Trophoblast cell (in vitro differentiated cells and primary cell): ENCODE measurements at regions not wholly inside any gene's neighbourhood (a gene's known extent, or its start where the extent isn't known, plus 50 kb on each side); places are given as distances from the start of the nearest gene placed in this dataset.

Experiments
- DNase-seq, 2 donors: peaks; one replicate each; pipeline ENCODE4 v3.0.0-alpha.2; 2016
- H2AFZ ChIP-seq: 2 replicates; pipeline ENCODE4 v1.6.1; 2013; ENCODE audit warnings: low read length, moderate library complexity, mild to moderate bottlenecking; ENCODE audit not compliant: insufficient read depth, poor library complexity
- H2AK5ac ChIP-seq: 2 replicates; pipeline ENCODE4 v1.6.1; 2013; ENCODE audit warnings: mild to moderate bottlenecking, low read length
- H2BK120ac ChIP-seq: 2 replicates; pipeline ENCODE4 v1.6.1; 2013; ENCODE audit warnings: low read length, mild to moderate bottlenecking, moderate library complexity; ENCODE audit not compliant: insufficient read depth, poor library complexity
- H2BK12ac ChIP-seq: 2 replicates; pipeline ENCODE4 v1.6.1; 2013; ENCODE audit warnings: mild to moderate bottlenecking, low read length, moderate library complexity
- H2BK5ac ChIP-seq: 2 replicates; pipeline ENCODE4 v1.6.1; 2013; ENCODE audit warnings: low read length, low read depth, moderate library complexity, mild to moderate bottlenecking; ENCODE audit not compliant: poor library complexity
- H3K14ac ChIP-seq: 2 replicates; pipeline ENCODE4 v1.6.1; 2013; ENCODE audit warnings: mild to moderate bottlenecking, low read length
- H3K18ac ChIP-seq: 2 replicates; pipeline ENCODE4 v1.6.1; 2013; ENCODE audit warnings: mild to moderate bottlenecking, low read length
- H3K23ac ChIP-seq: 2 replicates; pipeline ENCODE4 v1.6.1; 2013; ENCODE audit warnings: low read length
- H3K27ac ChIP-seq: 2 replicates; pipeline ENCODE4 v1.5.1; 2013; ENCODE audit warnings: low read depth, mild to moderate bottlenecking, inconsistent platforms, low read length, moderate library complexity
- H3K27me3 ChIP-seq: 2 replicates; pipeline ENCODE4 v1.6.1; 2013; ENCODE audit warnings: inconsistent platforms, mild to moderate bottlenecking, low read length, moderate library complexity; ENCODE audit not compliant: insufficient read depth
- H3K36me3 ChIP-seq, 2 experiments: 1 replicate in 1 of 2; 2 replicates in 1 of 2; pipeline ENCODE4 v1.6.1; 2013; ENCODE audit warnings: low read length in 2 of 2, mild to moderate bottlenecking in 2 of 2, moderate library complexity in 1 of 2; ENCODE audit not compliant: insufficient read depth in 2 of 2, control insufficient read depth in 1 of 2
- H3K4ac ChIP-seq: 2 replicates; pipeline ENCODE4 v1.6.1; 2013; ENCODE audit warnings: low read depth, mild to moderate bottlenecking, low read length, moderate library complexity
- H3K4me1 ChIP-seq, 2 experiments: 1 replicate in 1 of 2; 2 replicates in 1 of 2; pipeline ENCODE4 v1.6.1; 2013; ENCODE audit warnings: low read length in 2 of 2, mild to moderate bottlenecking in 2 of 2, moderate library complexity in 1 of 2; ENCODE audit not compliant: insufficient read depth in 2 of 2, control insufficient read depth in 1 of 2
- H3K4me2 ChIP-seq: 2 replicates; pipeline ENCODE4 v1.6.1; 2013; ENCODE audit warnings: inconsistent platforms, mild to moderate bottlenecking, low read length, moderate library complexity
- H3K4me3 ChIP-seq: 2 replicates; pipeline ENCODE4 v1.5.1; 2013; ENCODE audit warnings: mild to moderate bottlenecking, low read depth, low read length, inconsistent platforms
- H3K79me1 ChIP-seq: one replicate; pipeline ENCODE4 v1.6.1; 2013; ENCODE audit warnings: low read length
- H3K79me2 ChIP-seq: 2 replicates; pipeline ENCODE4 v1.6.1; 2013; ENCODE audit warnings: low read length, mild to moderate bottlenecking; ENCODE audit not compliant: control insufficient read depth, insufficient read depth, poor library complexity
- H3K9ac ChIP-seq: 2 replicates; pipeline ENCODE4 v1.6.1; 2013; ENCODE audit warnings: mild to moderate bottlenecking, low read length
- H3K9me3 ChIP-seq: 2 replicates; pipeline ENCODE4 v1.6.1; 2013; ENCODE audit warnings: low read depth, mild to moderate bottlenecking, control low read depth, inconsistent platforms, low read length; ENCODE audit not compliant: insufficient read depth
- H4K12ac ChIP-seq: 2 replicates; pipeline ENCODE4 v1.6.1; 2013; ENCODE audit warnings: low read depth, mild to moderate bottlenecking, low read length, moderate library complexity
- H4K8ac ChIP-seq: 2 replicates; pipeline ENCODE4 v1.6.1; 2013; ENCODE audit warnings: low read depth, mild to moderate bottlenecking, low read length, moderate library complexity
- H4K91ac ChIP-seq: one replicate; pipeline ENCODE4 v1.6.1; 2013; ENCODE audit warnings: low read depth, mild to moderate bottlenecking, low read length, moderate library complexity
- WGBS: extraction: QIAGEN DNeasy Blood & Tissue Kit; methylation state at CpG from one replicate; pipeline ENCODE4 v1.1.7; 2013; ENCODE audit warnings: missing lambda C conversion rate; ENCODE audit not compliant: insufficient read length, insufficient coverage; ENCODE audit errors: extremely low coverage; 5-methylcytosine and 5-hydroxymethylcytosine counted together

DNA sequence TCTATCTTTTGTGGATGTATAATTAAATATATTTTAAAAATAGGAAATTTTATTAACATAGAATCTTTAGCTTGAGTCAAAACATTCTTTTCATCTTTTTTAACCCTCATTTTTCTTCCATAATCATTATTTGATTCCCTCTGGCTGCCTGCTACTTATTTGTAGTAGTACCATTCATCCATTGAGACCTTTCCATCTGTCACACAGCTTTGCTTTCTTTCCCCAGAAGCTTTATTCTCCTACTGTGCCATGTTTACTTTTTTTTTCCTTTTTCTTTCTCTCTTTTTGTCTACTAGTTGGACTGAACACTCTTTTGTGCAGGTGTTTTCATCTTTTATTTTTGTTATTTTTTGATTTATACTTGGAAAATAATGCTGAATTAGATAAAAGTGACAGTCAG is 522.6 kb upstream of the MMS22L start:
- H3K9ac ChIP-seq, result no peak overlapping the region
- no peak overlapping the region for H2AFZ ChIP-seq
- H3K4ac ChIP-seq, result no peak overlapping the region
- no peaks in the 10 kb centered on the region for H3K36me3 ChIP-seq
- H3K9me3 ChIP-seq, result no peaks in the 10 kb centered on the region
- H3K79me1 ChIP-seq, result no peaks in the 10 kb centered on the region
- H3K4me2 ChIP-seq, result no peak overlapping the region
- H3K23ac ChIP-seq, result no peak overlapping the region
- H2AK5ac ChIP-seq, result no peak overlapping the region
- DNase-seq, result no peak
- no peak overlapping the region for H2BK120ac ChIP-seq
- H3K27ac ChIP-seq, result no peak overlapping the region
- no peak overlapping the region for H3K18ac ChIP-seq
- H2BK12ac ChIP-seq, result no peak overlapping the region
- H3K27me3 ChIP-seq, result no peaks in the 10 kb centered on the region
- no peaks in the 10 kb centered on the region for H3K79me2 ChIP-seq
- no peaks in the 10 kb centered on the region for H3K4me1 ChIP-seq
- H4K91ac ChIP-seq, result no peak overlapping the region
- H3K14ac ChIP-seq, result no peak overlapping the region
- H4K12ac ChIP-seq, result no peak overlapping the region
- H4K8ac ChIP-seq, result no peak overlapping the region
- no peak overlapping the region for H2BK5ac ChIP-seq
- no peak overlapping the region for H3K4me3 ChIP-seq

DNA sequence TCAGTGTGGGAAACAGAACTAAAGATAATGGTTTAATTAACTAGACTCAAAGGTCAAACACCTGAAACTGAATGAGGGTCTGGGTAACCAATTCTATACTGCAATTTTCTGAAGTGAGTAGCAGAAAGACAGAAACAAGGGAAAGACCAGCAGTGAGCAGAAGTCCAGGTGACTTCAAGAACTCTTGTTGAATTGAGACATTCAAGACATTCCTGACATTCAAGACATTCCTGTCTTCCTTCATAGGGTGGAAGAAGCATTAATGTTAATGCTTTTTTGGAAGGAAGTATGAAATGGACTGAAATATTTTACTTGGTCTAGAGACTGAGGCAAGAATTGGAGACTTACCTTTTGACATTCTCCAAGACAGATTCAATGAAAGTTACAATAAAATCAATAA is 529.9 kb upstream of the MMS22L start:
- H3K79me2 ChIP-seq, result peaks cover 3% of the 10 kb centered on the region
- H2BK120ac ChIP-seq, result no peak overlapping the region
- no peak overlapping the region for H3K23ac ChIP-seq
- H3K4me2 ChIP-seq, result no peak overlapping the region
- no peaks in the 10 kb centered on the region for H3K36me3 ChIP-seq
- H3K4me1 ChIP-seq, result peaks cover 5 to 6% of the 10 kb centered on the region in 2 experiments
- no peak overlapping the region for H3K4me3 ChIP-seq
- no peak overlapping the region for H2BK12ac ChIP-seq
- no peak overlapping the region for H2BK5ac ChIP-seq
- H3K27me3 ChIP-seq, result no peaks in the 10 kb centered on the region
- H4K12ac ChIP-seq, result no peak overlapping the region
- no peak overlapping the region for H4K91ac ChIP-seq
- peaks cover 1% of the 10 kb centered on the region for H3K79me1 ChIP-seq
- no peak overlapping the region for H3K18ac ChIP-seq
- DNase-seq, result peak in 1 of 2 donors; percentile 7
- H3K4ac ChIP-seq, result no peak overlapping the region
- H2AK5ac ChIP-seq, result no peak overlapping the region
- H3K27ac ChIP-seq, result no peak overlapping the region
- no peaks in the 10 kb centered on the region for H3K9me3 ChIP-seq
- no peak overlapping the region for H4K8ac ChIP-seq
- no peak overlapping the region for H2AFZ ChIP-seq
- H3K9ac ChIP-seq, result no peak overlapping the region
- no peak overlapping the region for H3K14ac ChIP-seq

DNA sequence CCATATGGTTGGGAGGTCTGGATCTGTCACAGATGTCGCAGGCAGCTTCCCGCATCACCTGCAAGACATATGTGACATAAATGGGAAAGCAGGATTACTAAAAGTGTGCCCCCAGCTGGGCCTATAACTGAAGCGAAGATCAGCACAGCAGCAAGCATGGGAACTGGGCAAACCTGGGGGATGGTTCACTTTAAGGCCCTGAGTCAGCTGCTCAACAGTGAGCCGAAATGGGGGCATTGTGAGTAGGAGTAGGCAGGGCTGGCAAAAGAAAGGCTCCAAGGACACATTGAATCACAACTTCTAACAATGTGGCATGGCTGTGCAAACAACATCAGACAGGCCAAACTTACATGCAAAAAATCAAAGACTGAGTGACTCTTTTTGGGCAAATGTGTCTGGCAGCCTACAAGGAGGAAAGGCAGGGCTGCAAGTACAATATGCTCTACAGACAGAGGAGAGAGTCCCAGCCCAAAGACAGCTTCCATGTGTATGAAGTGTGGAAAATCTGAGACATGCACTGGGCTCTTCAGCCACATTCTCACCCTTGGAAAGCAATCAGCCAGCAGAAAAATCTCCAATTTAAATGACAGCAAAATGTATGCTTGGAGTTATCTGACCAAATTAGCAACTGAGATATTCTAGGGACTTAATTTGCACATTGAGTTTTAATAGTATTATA is 531.0 kb upstream of the MMS22L start:
- peak overlapping the region; percentile 37 for H2AK5ac ChIP-seq
- no peak overlapping the region for H3K4me2 ChIP-seq
- no peaks in the 10 kb centered on the region for H3K36me3 ChIP-seq
- peak overlapping the region; percentile 63 for H2AFZ ChIP-seq
- H2BK120ac ChIP-seq, result peak overlapping the region; percentile 72
- DNase-seq, result no peak
- H3K79me1 ChIP-seq, result peaks cover 1% of the 10 kb centered on the region
- no peak overlapping the region for H3K23ac ChIP-seq
- H3K27ac ChIP-seq, result no peak overlapping the region
- H2BK5ac ChIP-seq, result peak overlapping the region; percentile 9
- H3K9me3 ChIP-seq, result no peaks in the 10 kb centered on the region
- peaks cover 3% of the 10 kb centered on the region for H3K79me2 ChIP-seq
- H3K9ac ChIP-seq, result no peak overlapping the region
- peak overlapping the region; percentile 87 for H2BK12ac ChIP-seq
- no peak overlapping the region for H3K4me3 ChIP-seq
- H3K4me1 ChIP-seq, result peaks cover 5 to 6% of the 10 kb centered on the region in 2 experiments
- H4K12ac ChIP-seq, result peak overlapping the region; percentile 30
- peak overlapping the region; percentile 47 for H4K8ac ChIP-seq
- no peaks in the 10 kb centered on the region for H3K27me3 ChIP-seq
- H3K18ac ChIP-seq, result peak overlapping the region; percentile 45
- H3K14ac ChIP-seq, result peak overlapping the region; percentile 30
- no CpG with 5 or more reads among the region's 4 CpGs for WGBS
- H4K91ac ChIP-seq, result peak overlapping the region; percentile 87
- no peak overlapping the region for H3K4ac ChIP-seq

DNA sequence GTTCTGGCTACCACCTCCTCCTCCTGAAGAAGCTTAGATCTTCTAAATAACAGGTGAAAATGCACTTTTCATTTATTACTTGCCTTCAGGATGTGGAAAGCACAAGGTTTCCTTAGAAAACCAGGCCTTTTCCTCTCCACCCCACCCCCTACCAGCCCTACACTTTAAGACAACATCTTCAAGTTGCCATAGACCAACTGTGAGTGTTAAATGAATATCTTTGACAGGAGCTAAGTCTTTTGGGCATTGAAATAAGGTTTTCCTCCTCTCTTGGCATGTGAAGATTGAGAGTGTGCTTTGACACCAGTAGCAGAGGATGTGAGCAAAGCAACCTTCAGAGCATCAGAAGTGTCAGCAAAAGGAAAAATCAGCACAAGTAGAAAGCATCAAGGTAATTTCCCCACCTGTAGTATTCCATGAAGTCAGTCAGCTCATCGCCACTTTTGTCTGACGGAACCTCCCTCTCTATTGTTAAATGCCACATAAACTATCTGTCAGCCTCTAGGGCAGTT is 532.3 kb upstream of the MMS22L start:
- Histone ChIP-seq H3K4ac (no peak overlapping the region), H3K4me1 (peaks cover 5 to 6% of the 10 kb centered on the region in 2 experiments), H2AFZ (no peak overlapping the region), H3K79me1 (peaks cover 1% of the 10 kb centered on the region), H4K91ac (no peak overlapping the region), H3K9me3 (no peaks in the 10 kb centered on the region), H3K4me2 (no peak overlapping the region), H3K79me2 (peaks cover 3% of the 10 kb centered on the region), H2BK5ac (no peak overlapping the region), H3K14ac (no peak overlapping the region), H4K12ac (no peak overlapping the region), H3K9ac (no peak overlapping the region), H3K27ac (no peak overlapping the region), H2BK120ac (no peak overlapping the region), H2BK12ac (no peak overlapping the region), H4K8ac (no peak overlapping the region), H3K27me3 (no peaks in the 10 kb centered on the region), H3K18ac (no peak overlapping the region), H2AK5ac (no peak overlapping the region), H3K23ac (no peak overlapping the region), H3K4me3 (no peak overlapping the region), H3K36me3 (no peaks in the 10 kb centered on the region)
- WGBS, result no CpG with 5 or more reads among the region's 2 CpGs
- DNase-seq, result no peak
